Naive thymus-derived CD4-positive, alpha-beta T cell (primary cell): ENCODE measurements at regions not wholly inside any gene's neighbourhood (a gene's known extent, or its start where the extent isn't known, plus 50 kb on each side); places are given as distances from the start of the nearest gene placed in this dataset.

Experiments
- ATAC-seq: fragments of 150-1000 bp; cut with Tn5 transposase; 2 replicates; pipeline ENCODE4 v1.10.0; 2021; ENCODE audit warnings: mild to moderate bottlenecking, moderate library complexity
- CTCF ChIA-PET: fragments of 350-600 bp; sonication (Branson Sonifier 250); formaldehyde crosslinking; loops from one replicate; lab custom pipeline; 2021; ENCODE audit warnings: antibody characterized with exemption; lab: Charles Lee
- POLR2A ChIA-PET: fragments of 350-600 bp; sonication (Branson Sonifier 250); formaldehyde crosslinking; loops from one replicate; lab custom pipeline; 2021; ENCODE audit warnings: antibody characterized with exemption, inconsistent platforms; lab: Charles Lee
- DNase-seq, 9 donors: peaks; one replicate each; pipeline versions ENCODE4 v3.0.0 to v3.0.0-alpha.2; 2020 to 2022; ENCODE audit warnings: mixed read lengths in 1 of 9
- H3K27ac ChIP-seq: one replicate; pipeline ENCODE4 v1.7.0; 2013; ENCODE audit warnings: mild to moderate bottlenecking, low read depth, low read length, moderate library complexity
- H3K27me3 ChIP-seq, 2 donors: one replicate each; pipeline ENCODE4 v1.7.0; 2013; ENCODE audit warnings: low read length in 2 of 2, mild to moderate bottlenecking in 2 of 2, moderate library complexity in 2 of 2; ENCODE audit not compliant: control insufficient read depth in 2 of 2, insufficient read depth in 2 of 2
- H3K36me3 ChIP-seq, 3 experiments: 1 replicate in 2 of 3; 2 replicates in 1 of 3; pipeline ENCODE4 v1.7.0; 2013; ENCODE audit warnings: low read length in 3 of 3, mild to moderate bottlenecking in 3 of 3, moderate library complexity in 1 of 3; ENCODE audit not compliant: insufficient read depth in 3 of 3, control insufficient read depth in 2 of 3
- H3K4me1 ChIP-seq, 2 donors: one replicate each; pipeline ENCODE4 v1.7.0; 2013; ENCODE audit warnings: low read length in 2 of 2, mild to moderate bottlenecking in 2 of 2, moderate library complexity in 1 of 2; ENCODE audit not compliant: control insufficient read depth in 2 of 2, insufficient read depth in 2 of 2
- H3K4me3 ChIP-seq: 2 replicates; pipeline ENCODE4 v1.7.0; 2013; ENCODE audit warnings: mild to moderate bottlenecking, low read length
- H3K9me3 ChIP-seq, 3 experiments: 1 replicate in 2 of 3; 2 replicates in 1 of 3; pipeline ENCODE4 v1.7.0; 2013; ENCODE audit warnings: low read length in 3 of 3; ENCODE audit not compliant: control insufficient read depth in 2 of 3
- H3K27ac Mint-ChIP-seq, 9 donors: one replicate each; pipeline ENCODE4 v1.8.0; 2020 to 2022; ENCODE audit warnings: mixed read lengths in 9 of 9, mild to moderate bottlenecking in 8 of 9, moderate library complexity in 5 of 9, inconsistent platforms in 2 of 9
- H3K27me3 Mint-ChIP-seq, 5 donors: one replicate each; pipeline ENCODE4 v1.8.0; 2021 to 2022; ENCODE audit warnings: mixed read lengths in 5 of 5, mild to moderate bottlenecking in 1 of 5
- H3K36me3 Mint-ChIP-seq, 5 donors: one replicate each; pipeline ENCODE4 v1.8.0; 2020 to 2022; ENCODE audit warnings: mixed read lengths in 5 of 5, mild to moderate bottlenecking in 3 of 5, inconsistent platforms in 1 of 5
- H3K4me1 Mint-ChIP-seq, 7 donors: one replicate each; pipeline ENCODE4 v1.8.0; 2020 to 2022; ENCODE audit warnings: mixed read lengths in 7 of 7, mild to moderate bottlenecking in 3 of 7, inconsistent platforms in 1 of 7
- H3K4me3 Mint-ChIP-seq, 10 donors: one replicate each; pipeline ENCODE4 v1.8.0; 2020 to 2022; ENCODE audit warnings: mild to moderate bottlenecking in 10 of 10, mixed read lengths in 10 of 10, moderate library complexity in 6 of 10, inconsistent platforms in 2 of 10
- H3K9me3 Mint-ChIP-seq, 11 donors: one replicate each; pipeline ENCODE4 v1.8.0; 2020 to 2022; ENCODE audit warnings: mixed read lengths in 11 of 11, mild to moderate bottlenecking in 4 of 11, inconsistent platforms in 1 of 11, moderate library complexity in 1 of 11
- intact Hi-C, 2 donors: fragments of 100-400 bp; cut with micrococcal nuclease; formaldehyde crosslinking; loops; one replicate each; pipeline ENCODE4 v1.15.1; 2023

GRCh38 chr11:119807841-119808240 lies 78.8 kb upstream of the NECTIN1 start:
- ChIA-PET CTCF (no interaction called here), POLR2A (no interaction called here)
- Mint-ChIP-seq H3K4me3 (no peak overlapping the region), H3K36me3 (no peaks in the 10 kb centered on the region), H3K9me3 (peaks cover 0 to 1% (median 0%) of the 10 kb centered on the region in 11 donors), H3K4me1 (no peaks in the 10 kb centered on the region), H3K27me3 (peaks cover 0 to 12% (median 0%) of the 10 kb centered on the region in 5 donors), H3K27ac (no peak overlapping the region)
- Histone ChIP-seq H3K36me3 (no peaks in the 10 kb centered on the region), H3K27ac (no peak overlapping the region), H3K4me1 (no peaks in the 10 kb centered on the region), H3K4me3 (no peak overlapping the region), H3K27me3 (no peaks in the 10 kb centered on the region), H3K9me3 (no peaks in the 10 kb centered on the region)
- DNase-seq (no peak), ATAC-seq (no peak)
- intact Hi-C loops = no loop called here

- Histone ChIP-seq H3K27ac (no peak overlapping the region), H3K4me1 (no peaks in the 10 kb centered on the region), H3K36me3 (no peaks in the 10 kb centered on the region), H3K4me3 (no peak overlapping the region), H3K27me3 (no peaks in the 10 kb centered on the region), H3K9me3 (no peaks in the 10 kb centered on the region)
- intact Hi-C loops = no loop called here
- no peaks in the 10 kb centered on the region for H3K4me1 Mint-ChIP-seq
- ATAC-seq (no peak), DNase-seq (no peak)
- H3K36me3 Mint-ChIP-seq = no peaks in the 10 kb centered on the region
- no peak overlapping the region for H3K27ac Mint-ChIP-seq
- POLR2A ChIA-PET = no interaction called here
- H3K27me3 Mint-ChIP-seq = peaks cover 0 to 12% (median 0%) of the 10 kb centered on the region in 5 donors
- peaks cover 0 to 1% (median 0%) of the 10 kb centered on the region in 11 donors for H3K9me3 Mint-ChIP-seq
- CTCF ChIA-PET = no interaction called here
- no peak overlapping the region for H3K4me3 Mint-ChIP-seq
These were observed 78.4 kb upstream of the NECTIN1 start for GRCh38 chr11:119807402-119807801.

GRCh38 chr11:119806064-119806915 lies 77.3 kb upstream of the NECTIN1 start:
- intact Hi-C loops = no loop called here
- Histone ChIP-seq H3K27me3 (no peaks in the 10 kb centered on the region), H3K36me3 (no peaks in the 10 kb centered on the region), H3K4me3 (no peak overlapping the region), H3K4me1 (no peaks in the 10 kb centered on the region), H3K9me3 (no peaks in the 10 kb centered on the region), H3K27ac (no peak overlapping the region)
- ATAC-seq (no peak), DNase-seq (no peak)
- ChIA-PET POLR2A (no interaction called here), CTCF (no interaction called here)
- H3K9me3 Mint-ChIP-seq = peaks cover 0 to 1% (median 0%) of the 10 kb centered on the region in 11 donors
- H3K36me3 Mint-ChIP-seq = no peaks in the 10 kb centered on the region
- H3K4me3 Mint-ChIP-seq = no peak overlapping the region
- no peaks in the 10 kb centered on the region for H3K4me1 Mint-ChIP-seq
- H3K27ac Mint-ChIP-seq = peak overlapping the region in 1 of 9 donors; percentile 54
- peaks cover 0 to 17% (median 5%) of the 10 kb centered on the region in 5 donors for H3K27me3 Mint-ChIP-seq

GRCh38 chr11:119805663-119806062 lies 76.7 kb upstream of the NECTIN1 start:
- no peak overlapping the region for H3K27ac ChIP-seq
- no peaks in the 10 kb centered on the region for H3K27me3 ChIP-seq
- H3K27me3 Mint-ChIP-seq = peaks cover 0 to 17% (median 5%) of the 10 kb centered on the region in 5 donors
- peaks cover 0 to 1% (median 0%) of the 10 kb centered on the region in 11 donors for H3K9me3 Mint-ChIP-seq
- H3K4me1 Mint-ChIP-seq = no peaks in the 10 kb centered on the region
- H3K36me3 Mint-ChIP-seq = no peaks in the 10 kb centered on the region
- H3K4me3 Mint-ChIP-seq = no peak overlapping the region
- intact Hi-C loops = no loop called here
- ATAC-seq (no peak), DNase-seq (no peak)
- H3K36me3 ChIP-seq = no peaks in the 10 kb centered on the region
- H3K4me1 ChIP-seq = no peaks in the 10 kb centered on the region
- no peaks in the 10 kb centered on the region for H3K9me3 ChIP-seq
- POLR2A ChIA-PET = no interaction called here
- no peak overlapping the region for H3K27ac Mint-ChIP-seq
- CTCF ChIA-PET = no interaction called here
- no peak overlapping the region for H3K4me3 ChIP-seq

GRCh38 chr11:119804698-119805097 lies 75.7 kb upstream of the NECTIN1 start:
- no peaks in the 10 kb centered on the region for H3K4me1 ChIP-seq
- H3K27me3 ChIP-seq = no peaks in the 10 kb centered on the region
- H3K9me3 Mint-ChIP-seq = peaks cover 0 to 1% (median 0%) of the 10 kb centered on the region in 11 donors
- no peaks in the 10 kb centered on the region for H3K4me1 Mint-ChIP-seq
- H3K9me3 ChIP-seq = no peaks in the 10 kb centered on the region
- no peak overlapping the region for H3K27ac ChIP-seq
- no peak overlapping the region for H3K4me3 ChIP-seq
- H3K36me3 Mint-ChIP-seq = no peaks in the 10 kb centered on the region
- H3K27ac Mint-ChIP-seq = no peak overlapping the region
- ChIA-PET CTCF (no interaction called here), POLR2A (no interaction called here)
- DNase-seq (no peak), ATAC-seq (no peak)
- H3K27me3 Mint-ChIP-seq = peaks cover 0 to 17% (median 5%) of the 10 kb centered on the region in 5 donors
- H3K36me3 ChIP-seq = no peaks in the 10 kb centered on the region
- intact Hi-C loops = no loop called here
- no peak overlapping the region for H3K4me3 Mint-ChIP-seq

GRCh38 chr11:119803726-119804294 lies 74.8 kb upstream of the NECTIN1 start:
- Histone ChIP-seq H3K4me1 (no peaks in the 10 kb centered on the region), H3K9me3 (no peaks in the 10 kb centered on the region), H3K27me3 (no peaks in the 10 kb centered on the region), H3K36me3 (no peaks in the 10 kb centered on the region), H3K27ac (no peak overlapping the region), H3K4me3 (no peak overlapping the region)
- Mint-ChIP-seq H3K4me3 (no peak overlapping the region), H3K27me3 (peaks cover under 1 to 24% (median 6%) of the 10 kb centered on the region in 5 donors), H3K36me3 (no peaks in the 10 kb centered on the region), H3K9me3 (peaks cover 0 to 1% (median 0%) of the 10 kb centered on the region in 11 donors), H3K27ac (no peak overlapping the region), H3K4me1 (no peaks in the 10 kb centered on the region)
- ChIA-PET CTCF (no interaction called here), POLR2A (no interaction called here)
- no peak for DNase-seq
- intact Hi-C loops = no loop called here
- no peak for ATAC-seq

- Histone ChIP-seq H3K27ac (no peak overlapping the region), H3K4me1 (no peaks in the 10 kb centered on the region), H3K4me3 (no peak overlapping the region), H3K27me3 (no peaks in the 10 kb centered on the region), H3K9me3 (no peaks in the 10 kb centered on the region), H3K36me3 (no peaks in the 10 kb centered on the region)
- CTCF ChIA-PET = no interaction called here
- H3K27me3 Mint-ChIP-seq = peaks cover 2 to 25% (median 9%) of the 10 kb centered on the region in 5 donors
- no peaks in the 10 kb centered on the region for H3K4me1 Mint-ChIP-seq
- intact Hi-C loops = no loop called here
- POLR2A ChIA-PET = no interaction called here
- H3K9me3 Mint-ChIP-seq = no peaks in the 10 kb centered on the region
- H3K36me3 Mint-ChIP-seq = no peaks in the 10 kb centered on the region
- ATAC-seq (no peak), DNase-seq (no peak)
- no peak overlapping the region for H3K27ac Mint-ChIP-seq
- H3K4me3 Mint-ChIP-seq = no peak overlapping the region
These were observed 74.1 kb upstream of the NECTIN1 start for GRCh38 chr11:119803139-119803538.
